HG02610 (cell line): ENCODE measurements at regions not wholly inside any gene's neighbourhood (a gene's known extent, or its start where the extent isn't known, plus 50 kb on each side); places are given as distances from the start of the nearest gene placed in this dataset.
"Not testable (repeated sequence)": the region's sequence is repeated elsewhere in the genome, so short reads cannot be mapped to it uniquely, and the experiment has no call there.

Source experiments
- ATAC-seq: cut with Tn5 transposase; IDR thresholded peaks from one replicate; pipeline ENCODE4 v1.9.1; 2021; ENCODE audit warnings: mild to moderate bottlenecking, moderate library complexity; ENCODE audit not compliant: unreplicated experiment

GRCh38 chr14:53242898-53243297 is 89.8 kb upstream of the DDHD1 start:
- not testable (repeated sequence) for ATAC-seq

GRCh38 chr14:53237488-53237887 is 84.4 kb upstream of the DDHD1 start:
- ATAC-seq: no peak

GRCh38 chr14:53236708-53237107 is 83.6 kb upstream of the DDHD1 start:
- ATAC-seq: no peak

GRCh38 chr14:53231171-53231570 is 78.0 kb upstream of the DDHD1 start:
- no peak for ATAC-seq

- no peak for ATAC-seq
Observed at GRCh38 chr14:53228966-53229365, 75.8 kb upstream of the DDHD1 start.

GRCh38 chr14:53227154-53227718 is 74.1 kb upstream of the DDHD1 start:
- no peak for ATAC-seq

- ATAC-seq: no peak
Observed at GRCh38 chr14:53226553-53226952, 73.4 kb upstream of the DDHD1 start.

GRCh38 chr14:53220914-53221313 is 67.8 kb upstream of the DDHD1 start:
- no peak for ATAC-seq

GRCh38 chr14:53218161-53218560 is 65.0 kb upstream of the DDHD1 start:
- ATAC-seq: no peak

- ATAC-seq: peak; percentile 100
Observed at GRCh38 chr14:53217316-53217994, 64.3 kb upstream of the DDHD1 start.

- ATAC-seq: not testable (repeated sequence)
Observed at GRCh38 chr14:53216955-53217315, 63.8 kb upstream of the DDHD1 start.

GRCh38 chr14:53216478-53216877 is 63.4 kb upstream of the DDHD1 start:
- not testable (repeated sequence) for ATAC-seq

- no peak for ATAC-seq
Observed at GRCh38 chr14:53215101-53215500, 62.0 kb upstream of the DDHD1 start.

- no peak for ATAC-seq
Observed at GRCh38 chr14:53214384-53214783, 61.3 kb upstream of the DDHD1 start.

GRCh38 chr14:53213761-53214160 is 60.6 kb upstream of the DDHD1 start:
- ATAC-seq: no peak

- ATAC-seq: no peak
Observed at GRCh38 chr14:53209370-53209769, 56.2 kb upstream of the DDHD1 start.
